ENCODE measurements at regions not wholly inside any gene's neighbourhood (a gene's known extent, or its start where the extent isn't known, plus 50 kb on each side); places are given as distances from the start of the nearest gene placed in this dataset.

DNA sequence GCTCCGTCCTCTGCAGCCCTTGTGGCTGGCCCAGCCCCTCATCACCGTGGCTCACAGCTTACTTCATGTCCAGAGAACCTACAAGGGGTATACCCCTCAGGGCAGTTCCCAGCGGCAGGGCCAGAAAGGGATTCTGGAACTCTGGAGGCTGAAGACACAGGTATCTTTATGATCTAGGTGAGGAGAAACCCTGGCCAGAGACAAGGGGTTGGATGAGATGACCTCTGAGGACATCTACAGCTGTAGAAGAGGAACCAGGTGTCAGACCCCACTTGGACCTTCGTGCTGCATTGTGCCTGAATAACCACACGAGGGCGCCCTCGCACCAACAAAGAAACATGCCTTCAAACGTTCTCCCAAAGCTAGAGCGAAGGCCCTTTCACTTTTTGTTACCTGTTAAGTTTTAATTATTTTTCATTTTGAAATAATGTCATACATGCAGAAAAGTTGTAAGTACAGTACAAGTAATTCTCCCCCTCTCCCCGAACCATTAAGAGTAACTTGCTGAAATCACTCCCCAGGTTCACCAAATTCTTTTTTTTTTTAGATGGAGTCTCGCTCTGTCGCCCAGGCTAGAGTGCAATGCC is 118.7 kb upstream of the SMAD3 start:
- peak; percentile 75 for DNase-seq (ENCODE audit: low spot score)

DNA sequence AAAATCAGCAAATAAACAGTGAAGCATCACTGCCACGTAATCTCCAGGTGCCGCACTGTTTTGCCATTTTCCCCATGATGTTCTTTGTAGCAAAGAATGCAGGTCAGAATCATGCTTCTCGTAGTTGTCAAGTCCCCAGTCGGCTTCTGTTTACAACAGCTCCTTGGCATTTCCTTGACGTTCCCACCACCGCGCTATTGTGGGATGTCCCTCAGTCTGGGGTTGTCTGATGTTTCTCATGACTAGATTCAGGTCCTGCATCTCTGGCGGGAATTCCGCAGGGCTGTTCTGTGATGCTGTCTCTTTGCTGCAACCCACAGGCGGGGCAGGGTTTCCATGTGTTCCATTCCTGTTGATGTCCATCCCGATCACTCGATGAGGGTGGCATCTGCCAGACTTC is 117.9 kb upstream of the SMAD3 start:
- DNase-seq (ENCODE audit: low spot score): no peak

DNA sequence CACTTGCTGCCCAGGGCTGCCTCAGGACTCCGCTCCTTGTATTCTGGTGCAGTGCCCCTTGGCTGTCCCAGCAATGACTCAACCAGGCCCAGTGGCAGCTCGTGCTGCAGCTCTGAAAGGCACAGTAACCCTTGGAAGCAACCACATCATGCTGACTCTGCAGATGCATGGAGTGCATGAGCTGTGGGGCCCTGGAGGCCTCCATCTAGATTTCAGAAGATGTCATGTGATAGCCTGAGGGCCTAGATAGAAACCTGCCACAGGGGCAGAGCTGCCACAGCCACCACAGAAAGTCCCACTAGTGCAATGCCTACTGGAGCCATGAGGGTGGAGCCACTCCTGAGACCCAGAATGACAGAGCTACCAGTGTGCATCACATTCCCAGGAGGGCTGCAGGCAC is 117.1 kb upstream of the SMAD3 start:
- peak; percentile 62 for DNase-seq (ENCODE audit: low spot score)

DNA sequence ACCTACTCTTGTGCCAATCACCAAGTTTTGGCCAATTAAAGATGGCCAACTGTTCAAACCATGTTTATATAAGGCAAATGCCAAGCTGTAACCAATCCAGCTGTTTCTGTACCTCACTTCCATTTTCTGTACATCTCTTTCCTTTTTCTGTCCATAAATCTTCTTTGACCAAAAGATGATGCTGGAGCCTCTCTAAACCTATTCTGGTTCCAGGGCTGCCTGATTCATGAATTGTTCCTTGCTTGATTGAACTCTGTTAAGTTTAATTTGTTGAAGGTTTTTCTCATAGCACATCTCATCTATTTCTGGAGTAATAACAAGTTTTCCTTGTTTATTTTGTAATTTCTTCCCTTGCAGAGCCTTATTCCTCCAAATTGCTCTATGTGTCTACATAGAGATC is 115.3 kb upstream of the SMAD3 start:
- DNase-seq (ENCODE audit: low spot score): no peak

DNA sequence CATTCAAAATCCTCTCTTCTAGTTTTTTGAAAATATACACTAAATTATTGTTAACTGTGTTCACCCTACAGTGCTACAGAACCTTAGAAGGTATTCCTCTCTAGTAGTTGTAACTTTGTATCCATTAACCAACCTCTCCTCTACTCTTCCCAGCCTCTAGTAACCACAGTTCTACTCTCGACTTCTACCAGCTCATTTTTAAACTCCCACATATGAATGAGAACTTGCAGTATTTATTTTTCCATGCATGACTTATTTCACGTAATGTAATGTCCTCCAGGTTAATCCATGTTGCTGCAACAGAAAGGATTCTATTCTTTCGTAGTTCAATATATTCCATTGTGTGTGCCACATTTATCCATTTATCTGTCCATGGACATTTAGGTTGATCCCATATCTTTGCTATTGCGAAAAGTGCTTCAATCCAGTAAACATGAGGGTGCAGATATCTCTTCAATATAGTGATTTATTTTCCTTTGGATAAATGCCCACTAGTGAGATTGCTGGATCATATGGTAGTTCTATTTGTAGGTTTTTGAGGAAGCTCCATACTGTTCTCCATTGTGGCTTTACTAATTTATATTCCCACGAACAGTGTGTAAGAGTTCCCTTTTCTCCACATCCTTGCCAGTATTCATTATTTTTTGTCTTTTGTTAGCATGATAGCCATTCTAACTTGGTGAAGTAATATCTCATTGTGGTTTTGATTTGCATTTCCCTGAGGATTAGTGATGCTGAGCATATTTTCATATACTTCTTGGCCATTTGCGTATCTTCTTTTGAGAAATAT is 113.7 kb upstream of the SMAD3 start:
- no peak for DNase-seq (ENCODE audit: low spot score)

GRCh38 chr15:66952756-66953522 is 112.5 kb upstream of the SMAD3 start:
- DNase-seq (ENCODE audit: low spot score): no peak

DNA sequence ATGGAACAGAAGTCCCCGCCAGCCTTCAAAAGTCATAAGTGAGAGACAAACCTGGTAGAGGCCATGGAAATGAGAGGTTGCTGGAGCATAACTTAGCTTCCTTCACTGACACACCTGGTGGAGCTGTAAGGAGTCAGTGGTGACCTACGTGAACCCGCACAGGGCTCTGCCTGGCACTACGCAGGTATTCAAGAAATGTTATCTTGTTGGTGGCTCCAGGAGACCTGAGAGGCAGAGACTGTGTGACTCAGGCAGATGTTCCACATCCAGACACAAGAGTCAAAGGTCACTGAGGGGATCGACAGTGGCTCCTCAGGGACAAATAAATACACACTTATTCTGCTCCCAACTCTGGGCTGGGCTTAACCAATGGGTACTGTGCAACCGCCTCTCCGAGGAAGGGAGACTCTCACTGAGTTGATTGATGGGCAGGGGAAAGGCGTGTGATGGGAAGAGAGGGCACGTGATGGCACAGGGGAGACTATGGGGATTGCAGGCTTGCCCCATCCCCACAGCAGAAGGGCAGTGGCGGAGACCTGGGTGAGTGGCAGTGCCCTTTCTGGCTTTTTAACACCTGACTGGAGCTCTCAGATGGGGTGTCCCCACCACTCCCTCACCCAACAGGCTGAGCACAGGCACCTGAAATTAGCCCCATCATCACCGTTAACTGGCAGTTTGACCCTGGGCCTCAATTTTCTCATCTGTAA is 111.7 kb upstream of the SMAD3 start:
- DNase-seq (ENCODE audit: low spot score): no peak

DNA sequence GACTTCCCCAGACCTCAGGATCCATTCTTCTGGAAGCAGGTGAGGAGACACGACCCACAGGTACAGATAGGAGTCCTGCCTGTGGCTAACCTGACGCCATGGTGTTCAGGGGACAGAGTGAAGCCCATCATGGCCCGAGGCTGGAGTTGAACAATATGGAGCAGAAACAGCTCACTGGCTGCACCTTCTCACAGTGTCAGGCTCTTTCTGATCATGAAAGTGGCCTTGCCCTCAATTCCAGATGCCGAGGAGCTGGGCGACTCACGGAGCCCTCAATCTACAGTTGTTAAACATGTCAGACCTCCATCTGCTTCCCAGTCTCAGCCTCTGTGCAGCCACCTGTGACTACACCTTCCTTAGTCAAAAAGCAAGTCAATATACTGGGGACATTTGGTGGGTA is 110.8 kb upstream of the SMAD3 start:
- DNase-seq (ENCODE audit: low spot score): no peak

GRCh38 chr15:66955001-66955516 is 110.3 kb upstream of the SMAD3 start:
- DNase-seq (ENCODE audit: low spot score): no peak

- no peak for DNase-seq (ENCODE audit: low spot score)
Measured at GRCh38 chr15:66955871-66956585, 109.4 kb upstream of the SMAD3 start.

DNA sequence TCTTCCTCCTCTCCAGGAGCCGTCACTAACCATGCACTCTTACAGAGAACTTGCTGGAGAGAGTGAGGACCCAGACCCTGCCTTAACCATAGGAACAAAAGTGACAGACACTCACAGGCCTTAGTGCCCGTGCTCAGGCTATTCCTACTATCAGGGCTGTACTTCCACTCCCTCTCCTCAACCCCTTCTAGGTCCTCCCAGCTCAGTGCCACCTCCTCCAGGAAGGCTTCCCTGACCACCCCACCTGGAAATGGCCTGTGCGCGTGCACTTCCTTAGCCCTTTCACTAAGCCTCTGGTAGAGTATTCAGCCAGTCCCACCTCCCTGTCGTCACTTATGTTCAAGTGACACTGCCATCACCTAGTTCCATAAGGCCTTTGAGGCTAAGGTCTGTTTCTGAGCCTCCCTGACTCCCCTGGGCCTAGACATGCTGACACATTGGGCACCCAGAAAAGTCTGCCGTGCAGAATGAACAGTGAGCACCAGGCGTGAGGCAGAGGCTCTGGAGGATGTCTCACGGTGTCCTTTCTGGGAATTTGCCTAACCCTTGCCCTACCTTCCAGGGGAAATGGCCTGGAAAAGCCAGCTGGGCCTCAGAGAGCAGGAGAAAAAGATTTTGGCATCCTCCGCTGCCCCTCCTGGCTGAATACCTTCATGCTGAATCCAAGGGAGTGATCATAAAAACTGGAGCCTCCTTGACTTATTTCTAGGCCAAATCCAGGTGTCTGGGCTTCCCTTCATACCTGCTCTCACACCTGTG is 108.6 kb upstream of the SMAD3 start:
- DNase-seq (ENCODE audit: low spot score): no peak

- DNase-seq (ENCODE audit: low spot score): no peak
Measured at GRCh38 chr15:66957431-66957720, 108.0 kb upstream of the SMAD3 start.

DNA sequence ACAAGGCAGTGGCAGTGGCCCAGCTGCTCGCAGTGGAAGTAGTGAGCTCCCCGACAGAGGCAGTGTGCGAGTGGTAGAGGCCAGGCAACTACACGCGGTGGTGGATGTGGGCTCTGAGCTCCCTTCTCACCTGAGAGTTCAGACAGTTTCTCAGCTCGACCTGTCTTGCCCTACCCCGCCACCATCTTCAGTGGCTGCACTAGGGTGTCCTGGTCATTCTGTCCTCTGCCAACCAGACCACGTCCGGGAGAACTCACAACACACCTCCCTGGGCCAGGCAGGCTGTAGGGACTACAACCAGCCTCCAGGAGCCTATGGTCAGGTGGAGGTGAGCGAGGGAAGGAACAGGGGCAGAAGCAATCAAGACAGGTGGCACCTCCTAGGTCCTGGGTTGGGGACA is 106.3 kb upstream of the SMAD3 start:
- no peak for DNase-seq (ENCODE audit: low spot score)

DNA sequence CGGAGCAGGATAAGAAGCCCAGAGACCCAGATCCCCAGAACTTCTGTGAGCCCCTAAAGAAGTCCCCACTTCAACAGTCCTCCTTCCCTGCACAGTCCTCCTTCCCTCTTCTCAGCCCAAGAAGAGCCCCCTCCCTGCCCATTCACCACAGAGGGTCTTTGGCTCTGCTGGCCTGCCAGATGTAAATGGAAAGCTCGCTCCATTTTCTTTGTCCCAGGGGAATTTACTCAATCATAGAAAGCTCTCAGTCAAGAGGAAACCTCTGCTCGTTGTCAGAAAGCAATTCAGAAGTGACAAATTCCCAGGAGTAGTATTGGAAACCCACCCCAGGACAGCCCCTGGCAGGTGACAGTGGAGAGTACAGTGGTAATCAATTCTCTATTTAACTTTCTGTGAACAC is 105.5 kb upstream of the SMAD3 start:
- DNase-seq (ENCODE audit: low spot score): no peak

DNA sequence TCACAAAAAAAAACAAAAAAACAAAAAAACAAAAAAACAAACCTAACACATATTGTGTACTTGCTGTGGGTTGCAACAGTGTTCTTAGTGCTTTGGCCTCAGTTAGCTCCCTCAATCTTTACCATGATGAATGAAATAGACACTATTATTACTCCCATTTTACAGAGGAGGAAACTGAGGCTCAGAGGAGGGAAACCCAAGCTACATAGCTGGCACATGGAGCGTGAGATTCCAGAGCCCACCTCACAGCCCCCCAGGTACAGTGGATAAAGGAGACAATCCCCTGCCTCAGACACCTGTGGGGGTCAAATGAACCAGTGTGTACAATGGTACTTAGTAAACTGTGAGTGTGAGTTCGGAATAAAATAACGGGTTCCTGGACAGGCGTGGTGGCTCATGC is 104.9 kb upstream of the SMAD3 start:
- DNase-seq (ENCODE audit: low spot score): no peak

GRCh38 chr15:66961407-66961884 is 104.0 kb upstream of the SMAD3 start:
- peak; percentile 33 for DNase-seq (ENCODE audit: low spot score)

DNA sequence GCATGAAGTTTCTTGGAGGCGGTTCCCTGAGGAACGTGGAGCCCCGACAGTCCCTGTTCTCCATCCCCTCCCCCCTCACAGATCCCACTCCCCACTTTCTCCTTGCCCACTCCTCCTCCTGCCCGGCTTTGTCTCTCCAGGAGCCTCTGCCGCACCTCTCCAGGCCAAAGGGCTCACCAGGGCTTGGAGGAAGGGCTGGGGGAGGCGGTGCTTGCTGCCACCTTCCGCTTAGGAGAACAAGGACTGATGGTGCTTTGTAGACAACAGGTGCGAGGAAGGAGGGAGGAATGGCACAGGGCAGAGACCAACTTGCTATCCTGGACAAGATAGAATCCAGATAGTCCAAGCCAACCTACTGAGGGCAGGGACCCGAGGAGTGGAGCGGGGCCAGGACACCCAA is 103.5 kb upstream of the SMAD3 start:
- DNase-seq (ENCODE audit: low spot score): no peak

DNA sequence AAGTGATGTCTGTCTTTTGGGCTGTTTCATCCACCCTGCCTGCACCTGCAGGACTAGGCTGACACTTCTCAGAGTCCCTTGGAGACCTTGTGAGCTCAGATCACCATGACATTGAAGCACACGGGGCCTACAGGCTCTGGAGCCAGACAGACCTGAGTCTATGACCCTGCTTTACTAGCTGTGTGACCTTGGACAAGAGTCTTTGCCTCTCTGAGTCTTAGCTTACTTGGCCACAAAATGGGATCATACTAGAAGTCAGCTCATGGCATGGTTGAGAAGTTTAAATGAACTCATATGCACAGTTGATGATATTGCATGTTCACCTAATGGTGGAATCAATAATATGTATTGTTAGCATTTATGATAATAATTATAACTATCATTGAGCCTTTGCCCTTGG is 102.9 kb upstream of the SMAD3 start:
- no peak for DNase-seq (ENCODE audit: low spot score)

- no peak for DNase-seq (ENCODE audit: low spot score)
Measured at GRCh38 chr15:66963084-66963483, 102.3 kb upstream of the SMAD3 start.

DNA sequence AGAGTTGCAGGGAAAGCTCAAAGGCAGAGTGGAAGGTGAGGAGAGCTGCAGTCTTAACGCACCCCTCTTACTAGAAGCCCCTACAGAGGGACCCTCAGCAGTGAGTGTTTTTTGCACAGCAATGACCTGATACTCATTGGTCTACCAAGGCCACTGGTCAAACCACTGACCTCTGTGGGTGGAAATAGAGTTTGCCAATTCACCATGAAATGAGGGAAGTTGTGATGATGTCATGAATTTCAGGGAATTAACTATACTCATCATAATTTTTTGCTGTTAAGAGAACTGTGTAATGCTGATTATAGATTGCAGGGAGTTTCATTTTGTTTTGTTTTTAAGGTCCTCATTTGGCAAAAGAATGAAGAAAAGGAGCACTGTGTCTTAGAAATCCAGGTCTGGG is 101.7 kb upstream of the SMAD3 start:
- no peak for DNase-seq (ENCODE audit: low spot score)

DNA sequence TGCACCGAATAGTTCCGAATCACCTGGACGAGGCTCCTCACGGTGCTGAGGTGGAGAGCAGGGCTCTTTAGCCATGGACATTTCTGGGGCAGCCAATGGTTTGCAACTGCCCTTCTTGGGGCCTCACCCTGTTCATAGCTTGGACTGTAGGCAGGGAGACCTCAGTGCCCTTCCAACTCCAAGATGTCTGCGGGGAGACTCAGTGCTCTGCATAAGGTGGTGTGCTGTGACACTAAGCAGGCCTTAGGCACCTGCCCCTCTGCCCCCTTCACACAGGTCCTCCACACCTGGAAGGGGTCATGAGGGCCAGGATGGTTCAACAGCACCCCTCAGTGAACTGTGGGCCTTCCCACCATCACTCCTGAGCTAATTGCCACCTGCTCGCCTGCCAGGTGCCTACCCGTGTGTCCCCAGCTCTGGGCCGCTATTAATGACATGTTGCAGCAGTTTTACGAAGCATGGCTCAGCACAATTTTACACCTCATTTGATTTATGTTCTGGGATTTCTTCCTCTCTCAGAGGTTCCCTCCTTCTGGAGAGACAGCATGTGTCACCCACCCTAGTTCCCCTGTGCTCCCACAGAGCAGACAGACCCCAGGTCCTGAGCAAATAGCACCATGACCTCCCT is 101.2 kb upstream of the SMAD3 start:
- no peak for DNase-seq (ENCODE audit: low spot score)
